ENCODE measurements at regions not wholly inside any gene's neighbourhood (a gene's known extent, or its start where the extent isn't known, plus 50 kb on each side); places are given as distances from the start of the nearest gene placed in this dataset.
"Not testable (repeated sequence)": the region's sequence is repeated elsewhere in the genome, so short reads cannot be mapped to it uniquely, and the experiment has no call there.

GRCh38 chr5:40453689-40454088 is 226.0 kb upstream of the PTGER4 start:
- DNase-seq, result no peak

GRCh38 chr5:40452874-40453624 is 226.7 kb upstream of the PTGER4 start:
- DNase-seq, result no peak

- DNase-seq, result no peak
Measured at GRCh38 chr5:40447438-40447837, 232.3 kb upstream of the PTGER4 start.

GRCh38 chr5:40446910-40447309 is 232.8 kb upstream of the PTGER4 start:
- DNase-seq, result no peak

GRCh38 chr5:40442346-40442745 is 237.4 kb upstream of the PTGER4 start:
- DNase-seq, result no peak

GRCh38 chr5:40441733-40442132 is 238.0 kb upstream of the PTGER4 start:
- DNase-seq, result no peak

- no peak for DNase-seq
Measured at GRCh38 chr5:40440746-40441145, 239.0 kb upstream of the PTGER4 start.

- DNase-seq, result not testable (repeated sequence)
Measured at GRCh38 chr5:40439103-40439502, 240.6 kb upstream of the PTGER4 start.

GRCh38 chr5:40438646-40439045 is 241.1 kb upstream of the PTGER4 start:
- not testable (repeated sequence) for DNase-seq

- no peak for DNase-seq
Measured at GRCh38 chr5:40437452-40437861, 242.3 kb upstream of the PTGER4 start.

- peak; percentile 5 for DNase-seq
Measured at GRCh38 chr5:40436535-40437237, 243.0 kb upstream of the PTGER4 start.

GRCh38 chr5:40435706-40436105 is 244.0 kb upstream of the PTGER4 start:
- DNase-seq, result not testable (repeated sequence)

GRCh38 chr5:40432836-40433235 is 246.9 kb upstream of the PTGER4 start:
- no peak for DNase-seq

- no peak for DNase-seq
Measured at GRCh38 chr5:40431734-40432133, 248.0 kb upstream of the PTGER4 start.

- DNase-seq, result no peak
Measured at GRCh38 chr5:40430101-40430710, 249.5 kb upstream of the PTGER4 start.

- no peak for DNase-seq
Measured at GRCh38 chr5:40429258-40430100, 250.2 kb upstream of the PTGER4 start.

- no peak for DNase-seq
Measured at GRCh38 chr5:40428815-40429214, 250.9 kb upstream of the PTGER4 start.

- DNase-seq, result no peak
Measured at GRCh38 chr5:40428126-40428525, 251.6 kb upstream of the PTGER4 start.

GRCh38 chr5:40417046-40417810 is 262.5 kb upstream of the PTGER4 start:
- not testable (repeated sequence) for DNase-seq

- DNase-seq, result no peak
Measured at GRCh38 chr5:40416588-40416987, 263.1 kb upstream of the PTGER4 start.

GRCh38 chr5:40416098-40416497 is 263.6 kb upstream of the PTGER4 start:
- DNase-seq, result no peak

GRCh38 chr5:40414922-40415321 is 264.8 kb upstream of the PTGER4 start:
- DNase-seq, result no peak

Data from effector CD8-positive, alpha-beta T cell (primary cell).